ENCODE measurements at regions not wholly inside any gene's neighbourhood (a gene's known extent, or its start where the extent isn't known, plus 50 kb on each side); places are given as distances from the start of the nearest gene placed in this dataset.
A peak's percentile ranks its signal among the peaks of the same experiment; 100 is the strongest.

DNA sequence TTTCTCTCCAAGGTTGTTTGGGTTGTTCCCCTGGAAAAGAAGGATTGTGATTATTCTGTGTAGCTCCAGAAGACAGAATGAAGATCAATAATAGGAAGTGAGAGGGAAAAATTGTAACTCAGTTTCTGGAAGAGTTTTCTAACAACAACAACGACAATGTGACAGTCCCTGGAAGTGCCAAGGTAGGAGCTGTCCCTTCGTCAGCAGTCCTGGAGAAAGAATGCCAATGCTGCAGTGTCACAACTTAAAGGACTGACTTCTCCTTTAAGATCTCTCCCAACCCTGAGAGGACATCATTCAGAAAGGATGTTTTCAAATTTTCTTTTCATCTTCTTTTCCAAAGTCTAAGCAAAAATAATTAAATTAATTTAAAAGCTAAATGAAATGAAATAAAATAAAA, 136.4 kb upstream of the GAP43 start:
- no peak for DNase-seq

DNA sequence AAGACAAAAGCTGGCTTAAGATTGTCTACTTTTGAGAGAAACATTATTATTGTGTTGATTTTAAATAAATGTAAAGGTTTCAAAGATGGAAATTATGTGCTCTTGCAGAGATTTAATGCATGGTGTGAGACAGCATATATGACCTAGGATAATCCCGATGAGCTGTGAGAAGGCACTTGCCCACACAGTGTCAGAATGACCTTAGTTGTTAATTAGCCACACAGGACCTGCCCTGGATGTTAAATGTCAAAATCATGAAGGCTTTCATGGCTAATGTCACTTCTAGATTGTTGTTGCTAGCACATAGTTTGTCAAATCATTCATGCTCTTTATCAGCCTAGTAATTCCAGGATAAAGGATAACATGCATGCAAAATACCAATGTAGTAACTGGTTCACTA, 135.3 kb upstream of the GAP43 start:
- no peak for DNase-seq

DNA sequence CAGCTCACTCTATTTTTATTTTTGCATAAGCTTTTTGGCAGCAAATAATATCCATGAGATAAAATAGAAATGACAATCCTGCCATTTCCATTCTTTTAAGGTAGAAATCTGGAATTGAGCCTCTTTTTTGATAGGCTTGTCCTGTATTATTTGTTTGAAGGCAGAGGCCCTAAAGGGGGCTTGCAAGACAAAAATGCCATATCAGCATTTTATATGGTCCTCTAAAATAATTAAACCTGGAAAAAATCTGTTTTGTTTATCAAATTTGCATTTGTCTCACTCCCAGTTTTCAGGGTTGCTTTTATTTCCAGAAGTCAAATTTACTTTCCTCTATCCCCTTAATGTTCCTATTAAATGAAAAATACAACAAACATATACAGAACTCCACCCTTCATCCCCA, 134.9 kb upstream of the GAP43 start:
- DNase-seq: no peak

DNA sequence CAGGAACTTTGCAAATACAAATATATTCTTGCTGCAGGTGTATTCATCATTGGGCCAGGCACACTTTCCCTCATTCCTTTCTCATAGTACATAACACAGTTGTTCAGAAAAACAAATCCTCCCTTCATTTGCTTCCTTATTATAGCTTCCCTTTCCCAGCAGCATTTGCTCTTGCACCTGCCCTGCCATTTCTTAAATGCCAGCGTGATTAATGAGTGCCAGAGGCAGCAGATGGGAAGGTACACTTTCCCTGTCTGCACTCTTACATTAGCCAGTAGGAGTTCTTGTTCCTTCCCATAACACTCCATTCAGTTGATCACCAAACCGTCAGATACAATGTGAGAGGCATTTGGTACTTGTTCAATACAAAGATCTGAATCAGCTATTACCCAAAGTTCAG, 128.5 kb upstream of the GAP43 start:
- no peak for DNase-seq

DNA sequence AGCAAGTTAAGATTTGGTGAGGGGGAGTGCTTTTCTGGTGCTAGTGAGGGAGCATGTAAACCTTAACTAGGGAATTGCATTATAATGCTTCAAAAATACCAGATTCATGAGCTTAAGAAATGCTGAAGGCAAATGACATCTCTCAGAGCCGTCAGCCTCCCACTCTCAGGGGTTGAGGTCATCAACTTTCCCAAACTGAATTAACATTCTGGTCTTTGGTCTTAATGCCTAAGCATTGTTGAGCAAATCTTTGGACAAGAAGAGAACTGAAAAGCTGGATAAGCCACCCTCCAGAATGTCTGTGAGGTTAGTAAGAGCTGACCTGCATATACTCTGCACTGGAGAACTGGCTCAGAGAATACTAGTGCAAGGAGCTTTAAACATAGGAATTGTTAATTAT, 124.9 kb upstream of the GAP43 start:
- DNase-seq: no peak

DNA sequence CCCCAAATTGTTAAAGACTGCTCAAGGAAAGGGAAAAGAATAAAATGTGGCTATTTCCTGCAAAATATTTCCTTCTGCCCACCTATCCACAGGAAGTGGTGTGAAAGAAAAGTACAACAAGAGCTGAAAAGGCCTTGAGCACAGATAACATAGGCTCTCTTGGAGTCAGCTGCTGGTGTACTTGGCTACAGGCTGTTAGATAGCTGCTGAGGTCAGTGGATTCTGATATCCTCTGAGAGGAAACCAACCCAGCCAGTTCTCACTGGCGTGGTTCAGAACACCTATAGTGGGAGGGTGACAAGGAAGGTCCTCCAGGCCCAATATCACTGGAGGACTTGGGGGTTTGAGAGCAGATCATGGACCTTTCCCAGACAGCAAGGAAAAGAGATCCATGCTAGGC, 124.4 kb upstream of the GAP43 start:
- no peak for DNase-seq

DNA sequence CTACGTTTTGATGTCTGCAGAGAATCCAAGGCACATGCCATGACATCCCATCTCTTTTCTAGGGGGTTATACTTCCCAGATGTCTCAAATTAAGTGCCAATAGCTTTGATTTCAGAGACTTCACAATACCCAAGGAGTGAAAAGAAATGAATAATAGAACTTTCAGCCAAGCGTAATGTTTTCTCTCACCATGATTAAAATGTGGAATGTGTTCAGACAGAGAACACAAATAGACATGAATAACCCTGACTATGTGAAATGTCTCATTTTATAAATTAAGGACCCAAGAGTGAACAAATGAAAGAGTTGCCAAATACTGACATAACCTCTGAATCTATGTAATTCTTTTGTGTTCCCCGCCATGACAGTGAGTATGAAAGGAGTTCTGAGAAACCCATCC, 123.6 kb upstream of the GAP43 start:
- no peak for DNase-seq

DNA sequence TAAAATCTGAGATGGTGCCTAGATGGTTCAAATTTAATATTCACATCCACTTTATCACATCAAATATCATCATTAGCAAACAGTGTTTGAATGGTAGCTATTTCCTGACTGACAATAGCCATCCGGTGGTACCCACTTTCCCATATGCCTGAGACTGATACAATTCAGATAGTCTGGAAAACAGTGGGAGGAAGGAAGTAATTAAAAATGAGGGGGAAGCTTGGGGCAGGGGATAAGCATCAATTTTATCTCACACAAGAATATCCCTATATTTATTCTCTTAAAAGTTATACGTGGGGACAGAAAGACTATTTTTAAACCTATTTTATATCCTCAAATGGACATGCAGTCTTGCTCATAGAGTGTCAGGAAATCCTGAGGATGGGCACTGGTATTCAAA, 122.5 kb upstream of the GAP43 start:
- DNase-seq: no peak

DNA sequence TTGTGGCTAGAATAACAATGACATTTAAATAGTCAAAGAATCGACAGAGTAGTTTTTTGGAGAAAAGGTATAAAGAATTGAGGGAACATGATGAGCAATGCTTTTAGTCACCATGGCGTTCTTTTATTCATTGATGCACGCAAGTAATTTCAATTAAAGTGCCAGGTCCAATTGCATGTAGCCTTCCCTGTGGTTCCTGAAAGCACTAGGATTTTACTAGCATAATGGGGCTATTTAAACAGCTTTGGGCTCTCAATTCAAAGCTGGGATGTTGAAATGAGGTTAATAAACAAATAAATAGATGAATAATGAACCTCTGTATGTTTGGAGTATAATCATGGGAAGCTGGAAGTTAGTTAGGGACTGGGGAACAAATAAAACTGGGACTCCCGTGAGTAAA, 121.2 kb upstream of the GAP43 start:
- no peak for DNase-seq

DNA sequence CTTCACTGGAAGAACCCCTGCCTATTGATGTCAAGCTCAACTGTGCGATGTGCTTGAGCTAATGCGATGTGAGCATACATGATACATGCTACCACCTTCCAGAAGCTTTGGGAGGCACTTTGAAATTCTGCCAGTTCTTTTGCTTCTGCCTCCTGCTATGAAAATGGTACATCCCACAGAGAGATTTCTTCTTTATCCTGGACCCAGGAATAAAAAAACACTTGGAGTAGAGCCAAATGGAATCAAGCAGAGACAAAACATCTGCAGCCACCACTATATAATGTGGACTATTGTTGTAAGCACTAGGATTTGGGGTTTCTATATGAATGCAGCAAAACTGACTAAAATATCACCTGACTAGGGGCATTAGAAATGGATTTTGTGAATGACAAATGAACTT, 119.9 kb upstream of the GAP43 start:
- no peak for DNase-seq

DNA sequence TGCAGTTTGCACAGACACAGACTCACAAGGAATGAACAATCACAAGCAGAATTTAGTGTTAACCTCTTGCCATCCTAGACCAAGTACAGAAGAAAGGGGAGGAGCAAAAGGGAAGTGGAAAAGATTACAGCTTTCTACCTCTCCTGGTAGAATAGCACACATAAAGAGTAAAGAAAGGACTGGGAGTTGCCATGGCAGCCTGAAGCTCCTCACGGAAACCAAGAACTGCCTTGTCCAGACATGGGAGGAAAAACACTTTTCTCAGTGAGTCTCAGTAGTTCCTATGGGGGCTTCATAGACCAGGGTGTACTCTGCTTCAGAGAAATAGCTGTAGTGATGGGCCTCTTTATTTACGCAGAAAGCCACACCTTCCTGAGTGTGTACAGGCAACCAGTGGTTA, 114.7 kb upstream of the GAP43 start:
- no peak for DNase-seq

DNA sequence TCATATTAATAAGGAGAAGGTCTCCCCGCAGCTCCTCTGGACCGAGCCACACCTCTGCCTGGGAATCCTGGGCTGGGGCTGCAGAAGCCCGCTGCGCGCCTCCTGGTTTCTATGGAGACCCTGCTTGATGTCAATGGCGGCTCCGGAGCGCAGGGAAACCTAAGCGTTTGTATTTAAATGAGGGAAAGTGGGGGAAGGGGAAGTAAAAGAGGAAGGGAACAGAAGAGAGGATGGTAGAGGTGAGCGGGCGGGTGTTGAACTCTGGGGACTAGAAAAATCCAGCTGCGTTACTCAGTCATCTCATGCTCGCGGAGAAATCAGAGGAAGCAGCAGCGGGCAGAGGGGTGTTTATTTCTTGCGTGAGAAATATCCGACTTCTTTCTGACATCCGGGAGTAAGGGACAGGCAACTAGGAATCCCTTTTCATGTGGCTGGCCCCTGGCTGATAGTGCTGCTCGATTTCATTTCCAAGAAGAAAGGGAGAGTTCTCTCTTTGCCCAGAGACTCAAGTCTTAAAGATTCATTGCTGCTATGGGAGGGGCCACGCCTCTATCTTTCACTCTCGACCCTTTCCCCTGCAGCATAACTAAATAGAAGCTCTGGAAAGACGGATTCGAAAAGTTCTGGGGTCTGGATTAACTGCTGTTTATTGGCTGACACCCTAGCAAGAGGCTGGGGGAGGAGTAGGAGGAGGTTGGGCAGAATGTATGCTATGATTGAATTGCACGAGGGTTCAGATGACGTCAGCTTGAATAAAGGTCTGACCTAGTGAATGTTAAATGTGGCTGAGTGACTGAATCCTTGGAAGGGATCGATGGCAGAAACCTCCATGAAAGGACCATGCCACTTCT, 110.5 kb upstream of the GAP43 start:
- peak; percentile 77 for DNase-seq

DNA sequence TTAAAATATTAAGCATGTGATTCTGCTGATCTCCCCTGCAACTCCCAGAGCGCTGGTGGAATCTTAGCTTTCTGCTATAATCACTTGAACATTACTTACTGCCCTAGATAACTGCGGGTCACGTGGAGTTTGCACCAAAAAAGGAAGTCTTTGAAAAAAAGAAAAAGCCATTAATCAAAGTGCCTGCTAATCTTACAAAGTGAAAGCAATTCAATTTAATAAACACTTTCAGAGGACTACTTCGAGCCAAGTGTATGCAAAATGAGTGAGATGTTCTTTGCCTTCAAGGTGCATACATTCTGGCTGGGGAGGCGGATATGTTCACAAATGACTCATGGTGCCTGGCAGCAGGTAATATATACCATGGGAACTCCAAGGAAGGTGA, 109.9 kb upstream of the GAP43 start:
- no peak for DNase-seq

DNA sequence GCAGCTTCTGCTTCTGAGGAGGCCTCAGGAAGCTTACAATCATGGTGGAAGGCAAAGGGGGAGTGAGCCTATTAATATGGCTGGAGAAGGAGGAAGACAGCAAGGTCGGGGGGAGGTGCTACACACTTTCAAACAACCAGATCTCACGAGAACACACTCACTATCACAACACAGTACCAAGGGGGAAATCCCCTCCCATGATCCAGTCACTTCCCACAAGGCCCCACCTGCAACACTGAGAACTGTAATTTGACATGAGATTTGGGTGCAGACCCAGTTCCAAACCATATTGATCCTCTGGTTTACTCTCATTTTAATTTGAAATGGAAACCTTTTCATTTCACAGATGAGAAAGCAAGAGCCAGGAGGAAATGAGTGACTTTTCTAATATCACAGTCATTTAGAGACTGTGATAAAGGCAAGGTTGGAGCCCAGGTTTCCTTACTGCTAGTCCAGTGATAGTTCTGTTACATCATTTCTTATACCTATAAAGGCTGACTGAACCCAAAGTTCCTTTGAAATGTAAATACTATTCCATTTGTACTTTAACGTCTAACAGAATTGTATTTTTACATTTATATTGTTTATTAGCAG, 105.8 kb upstream of the GAP43 start:
- DNase-seq: no peak

DNA sequence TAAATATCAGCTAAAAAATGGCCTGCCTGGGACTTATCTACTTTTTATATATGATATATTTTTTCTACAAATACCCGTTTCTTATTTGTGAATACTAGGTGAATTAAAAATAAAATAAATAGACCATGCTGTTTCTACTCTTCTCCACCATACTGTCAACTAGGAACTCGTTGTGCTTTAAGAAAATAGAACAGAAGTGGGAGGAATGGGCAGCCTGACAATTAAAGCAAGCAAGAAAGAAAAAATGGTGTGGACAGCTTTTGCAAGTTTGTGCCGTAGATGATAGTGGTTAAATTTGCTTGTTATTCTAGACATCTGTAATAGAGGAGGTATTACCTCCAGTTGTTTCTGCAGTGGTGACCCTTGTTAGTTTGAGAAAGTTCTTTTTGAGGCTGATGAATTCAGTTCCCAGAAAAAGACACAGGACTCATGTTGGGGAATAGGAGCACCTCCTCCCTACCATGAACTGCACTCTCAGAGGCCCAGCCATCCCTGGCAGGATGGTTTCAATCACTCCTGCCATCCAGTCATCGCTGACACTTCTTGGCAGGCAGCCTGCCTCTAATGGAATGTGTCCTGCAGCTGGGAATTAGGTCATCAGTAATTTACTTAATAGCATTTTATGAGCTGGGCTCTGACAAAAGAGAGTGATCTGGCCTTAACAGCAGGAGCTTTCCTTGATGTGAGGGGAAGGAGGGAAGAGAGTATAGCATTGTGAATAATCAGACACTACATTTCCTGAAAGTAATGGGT, 105.0 kb upstream of the GAP43 start:
- no peak for DNase-seq

DNA sequence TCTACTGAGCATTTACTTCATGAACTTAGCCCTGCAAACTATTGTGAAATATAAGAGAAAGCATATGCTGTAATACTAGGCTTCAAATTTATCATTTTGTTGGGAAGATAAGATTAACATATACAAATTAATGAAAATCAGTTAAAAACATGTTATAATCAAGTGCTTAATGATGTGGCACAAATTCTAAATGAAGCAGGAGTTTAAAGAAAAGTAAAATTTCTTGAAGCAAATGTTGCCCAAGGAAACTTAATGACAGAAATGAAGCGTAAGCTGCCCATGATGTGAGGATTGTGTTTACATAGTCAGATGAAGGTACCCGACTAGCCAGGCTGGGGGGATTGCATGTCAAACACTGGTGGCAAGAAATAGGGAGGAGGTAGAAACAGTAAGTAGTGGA, 103.1 kb upstream of the GAP43 start:
- DNase-seq: no peak

DNA sequence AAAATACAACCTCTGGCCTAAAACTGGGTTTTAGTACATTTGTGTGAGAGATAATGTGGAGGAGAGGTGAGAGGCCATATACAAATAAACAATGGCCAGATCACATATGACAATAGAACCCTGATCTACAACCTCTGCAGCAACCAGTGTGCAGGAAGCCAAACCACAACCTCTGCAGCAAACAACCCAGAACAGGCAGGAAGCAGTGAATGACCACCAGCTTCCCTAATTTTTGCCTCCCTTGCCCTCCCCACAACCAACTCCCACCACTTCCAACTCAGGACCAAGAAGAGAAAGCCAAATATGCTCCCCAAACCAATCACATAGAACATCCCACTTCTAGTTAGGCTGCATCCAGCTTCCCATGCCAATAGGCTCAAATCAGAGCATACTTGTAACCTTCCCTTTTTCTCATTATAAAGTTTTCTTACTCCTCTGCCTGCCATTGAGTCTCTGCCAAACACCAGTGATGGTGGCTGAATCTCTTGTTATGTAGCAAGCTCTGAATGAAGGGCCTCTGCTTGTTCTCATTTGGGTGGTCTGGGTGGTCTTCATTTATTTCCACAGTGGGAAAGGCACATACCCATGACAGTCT, 102.6 kb upstream of the GAP43 start:
- no peak for DNase-seq

DNA sequence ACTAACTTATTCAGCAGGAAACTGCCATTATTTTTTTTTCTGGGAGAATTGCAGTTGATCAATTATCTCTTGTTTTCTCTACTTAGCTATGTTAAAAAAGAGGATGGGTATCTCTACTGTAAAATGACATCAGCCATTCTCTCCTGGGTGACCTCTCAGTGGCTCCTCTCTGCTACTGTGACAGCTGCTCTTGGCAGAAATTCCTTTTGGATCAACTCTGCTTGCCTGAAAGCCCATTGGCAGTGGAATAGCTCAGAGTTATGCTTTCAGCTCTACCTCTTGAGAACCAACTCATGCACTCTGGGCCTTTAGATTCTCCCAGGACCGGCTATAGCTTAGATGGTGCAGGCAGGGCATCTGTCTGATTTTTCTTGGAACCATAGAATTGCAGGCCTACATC, 99.9 kb upstream of the GAP43 start:
- DNase-seq: no peak

DNA sequence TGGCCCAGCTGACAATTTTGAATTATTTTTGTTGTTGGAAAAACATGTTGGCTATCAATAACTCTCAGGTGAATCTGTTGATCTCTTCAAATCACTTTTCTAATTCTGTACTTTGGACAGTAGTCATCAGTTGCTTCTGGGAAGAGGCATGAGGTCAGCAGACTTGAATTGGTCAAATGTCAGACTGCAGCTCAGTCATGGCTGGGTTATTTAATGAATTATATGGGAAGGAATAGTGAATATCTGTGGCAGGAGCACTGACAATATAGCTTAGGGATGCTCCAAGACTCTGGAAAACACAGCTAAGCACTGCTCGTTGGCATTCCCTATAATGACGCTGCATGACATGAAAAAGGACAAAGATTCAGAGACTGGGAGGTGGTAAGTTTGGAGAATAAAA, 98.8 kb upstream of the GAP43 start:
- DNase-seq: no peak

DNA sequence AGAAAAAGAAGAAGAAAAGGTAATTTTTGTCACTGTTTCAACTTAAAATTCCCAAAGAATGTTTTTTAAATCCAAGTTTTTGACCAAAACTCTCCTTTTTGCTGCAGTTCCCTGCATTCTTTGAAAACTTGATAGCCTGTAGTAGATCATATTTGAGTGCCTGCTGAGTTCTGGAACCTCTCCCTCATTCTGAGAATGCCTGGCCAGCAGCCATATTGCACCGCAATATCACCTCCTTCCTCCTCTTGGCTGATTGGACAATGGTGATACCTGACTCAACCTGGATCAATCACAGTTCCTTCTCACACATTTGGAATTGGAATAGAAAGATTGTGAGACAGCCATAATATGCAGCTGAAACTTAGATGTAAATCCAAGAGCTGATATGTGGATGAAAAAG, 97.6 kb upstream of the GAP43 start:
- DNase-seq: no peak

DNA sequence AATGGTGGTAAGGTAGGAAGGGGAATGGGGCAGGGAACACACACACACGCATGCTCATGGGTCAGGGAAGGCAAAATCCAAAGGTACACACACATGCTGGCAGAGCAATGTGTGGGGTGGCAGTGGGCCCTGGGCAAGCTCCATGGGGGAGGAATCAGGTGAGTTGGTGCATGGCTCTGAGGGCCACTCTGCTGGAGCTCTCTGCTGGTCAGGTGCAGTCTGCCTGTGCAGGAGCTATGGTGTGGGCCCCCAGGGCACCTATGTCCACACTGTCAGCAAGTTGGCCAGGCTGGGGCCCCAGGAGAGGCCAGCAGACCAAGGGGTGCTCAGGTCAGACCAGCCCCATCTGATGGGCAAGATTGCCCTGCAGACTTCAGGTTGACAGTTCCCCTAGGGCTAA, 90.1 kb upstream of the GAP43 start:
- DNase-seq: no peak

DNA sequence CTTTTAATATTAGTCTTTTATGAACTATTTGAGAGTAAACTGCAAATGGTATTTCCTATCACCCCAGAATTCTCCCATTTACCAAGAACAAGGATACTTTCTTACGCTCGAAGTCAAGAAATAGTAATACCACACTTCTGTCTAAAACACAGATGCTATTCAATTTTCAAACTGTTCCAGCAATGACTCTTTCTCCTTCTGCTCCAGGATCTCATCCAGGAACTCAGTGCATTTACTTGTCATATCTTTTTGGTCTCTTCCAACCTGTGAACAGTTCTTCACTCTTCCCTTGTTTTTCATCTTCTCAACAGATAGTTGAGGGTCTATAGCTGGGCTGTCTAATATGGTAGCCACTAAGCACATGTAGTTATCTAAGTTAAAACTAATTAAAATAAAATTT, 87.1 kb upstream of the GAP43 start:
- DNase-seq: no peak

DNA sequence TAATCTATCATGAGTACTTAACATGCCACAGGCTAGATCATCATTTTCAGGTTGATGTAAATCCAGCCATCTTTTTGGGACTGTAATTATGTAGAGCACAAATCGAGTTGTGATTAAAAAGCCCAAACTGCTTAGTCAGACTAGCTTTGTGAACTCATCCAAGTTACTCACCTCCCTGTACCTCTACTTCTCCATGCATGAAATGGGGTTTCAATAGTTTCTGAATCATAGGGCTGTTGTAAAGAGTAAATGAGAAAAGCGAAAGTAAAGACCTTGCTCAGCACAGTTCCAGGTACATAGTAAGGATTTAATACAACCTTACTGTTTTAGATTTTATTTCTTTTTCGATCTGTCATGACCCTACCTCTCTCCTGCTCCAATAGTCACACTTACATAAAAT, 85.6 kb upstream of the GAP43 start:
- DNase-seq: no peak

DNA sequence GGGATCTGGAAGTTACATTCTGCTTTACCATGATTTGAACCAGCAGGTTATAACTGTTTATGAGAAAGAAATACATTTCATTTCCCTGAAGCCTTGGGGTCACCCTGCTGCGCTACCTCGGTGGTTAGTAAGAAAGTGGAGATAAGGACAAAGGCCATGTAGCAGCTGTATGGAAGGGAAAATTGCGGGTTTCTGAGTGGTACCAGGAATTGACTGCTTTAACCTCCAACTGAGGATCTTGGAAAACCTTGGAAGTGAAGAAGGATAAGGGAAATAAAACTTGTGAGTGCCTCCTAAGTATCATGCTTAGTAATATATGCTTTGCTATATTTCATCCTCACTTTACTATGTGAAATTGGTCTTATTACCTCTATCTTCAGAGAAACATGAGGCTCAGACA, 76.1 kb upstream of the GAP43 start:
- no peak for DNase-seq

Data from NCI-H2029 (cell line).